ENCODE measurements at regions not wholly inside any gene's neighbourhood (a gene's known extent, or its start where the extent isn't known, plus 50 kb on each side); places are given as distances from the start of the nearest gene placed in this dataset.

GRCh38 chr17:79491006-79491405 is 119.8 kb downstream of the RBFOX3 start:
- Histone ChIP-seq H3K9ac (ENCODE audit: control insufficient read depth, extremely low read depth, insufficient read depth, low read length) (no peak overlapping the region), H3K9me1 (ENCODE audit: control insufficient read depth, extremely low read depth, insufficient read depth, low read length) (no peaks in the 10 kb centered on the region), H3K9me3 (ENCODE audit: control insufficient read depth, low read depth, low read length) (no peaks in the 10 kb centered on the region), H2AFZ (ENCODE audit: control insufficient read depth, low read length) (no peak overlapping the region), H3K4me1 (ENCODE audit: control insufficient read depth, extremely low read depth, insufficient read depth, low read length) (no peaks in the 10 kb centered on the region), H3K36me3 (ENCODE audit: control insufficient read depth in 2 of 2, extremely low read depth in 1 of 2, insufficient read depth in 2 of 2, low read length in 2 of 2) (no peaks in the 10 kb centered on the region), H3K27ac (ENCODE audit: control insufficient read depth, insufficient read depth, low read length) (no peak overlapping the region), H3K4me3 (ENCODE audit: control insufficient read depth in 2 of 3, extremely low read depth in 1 of 3, insufficient read depth in 2 of 3, low read depth in 1 of 3, low read length in 3 of 3) (no peak overlapping the region), H3K4me2 (ENCODE audit: control insufficient read depth, extremely low read depth, insufficient read depth, low read depth, low read length) (no peak overlapping the region), H4K20me1 (ENCODE audit: control insufficient read depth, extremely low read depth, insufficient read depth, low read length) (no peaks in the 10 kb centered on the region), H3K79me2 (ENCODE audit: control insufficient read depth, insufficient read depth, low read length) (no peaks in the 10 kb centered on the region), H3K27me3 (ENCODE audit: control insufficient read depth, extremely low read depth, insufficient read depth, low read length) (peaks cover 11% of the 10 kb centered on the region)
- no peak for TF ChIP-seq CTCF (optimal IDR thresholded peaks at IDR 0.05 in 1 of 3, IDR thresholded peaks at IDR 0.05 in 1 of 3, conservative IDR thresholded peaks at IDR 0.05 in 1 of 3; ENCODE audit: extremely low read depth in 1 of 3, insufficient read depth in 2 of 3, low read length in 3 of 3)
- TF ChIP-seq EZH2 (IDR thresholded peaks at IDR 0.05; ENCODE audit: low read length): no peak
- DNase-seq (ENCODE audit: low read depth, low spot score): no peak
- dilution Hi-C loops (cut with MboI; ENCODE audit: extremely low pct_ligation_motif_present, low sequenced_read_pairs): no loop called here
- FAIRE-seq: no peak

- no peak overlapping the region for H3K4me3 ChIP-seq (ENCODE audit: control insufficient read depth in 2 of 3, extremely low read depth in 1 of 3, insufficient read depth in 2 of 3, low read depth in 1 of 3, low read length in 3 of 3)
- TF ChIP-seq CTCF (optimal IDR thresholded peaks at IDR 0.05 in 1 of 3, IDR thresholded peaks at IDR 0.05 in 1 of 3, conservative IDR thresholded peaks at IDR 0.05 in 1 of 3; ENCODE audit: extremely low read depth in 1 of 3, insufficient read depth in 2 of 3, low read length in 3 of 3) (no peak), EZH2 (IDR thresholded peaks at IDR 0.05; ENCODE audit: low read length) (no peak)
- H3K27ac ChIP-seq (ENCODE audit: control insufficient read depth, insufficient read depth, low read length): no peak overlapping the region
- H3K27me3 ChIP-seq (ENCODE audit: control insufficient read depth, extremely low read depth, insufficient read depth, low read length): peaks cover 16% of the 10 kb centered on the region
- FAIRE-seq: no peak
- no peaks in the 10 kb centered on the region for H3K36me3 ChIP-seq (ENCODE audit: control insufficient read depth in 2 of 2, extremely low read depth in 1 of 2, insufficient read depth in 2 of 2, low read length in 2 of 2)
- H3K4me2 ChIP-seq (ENCODE audit: control insufficient read depth, extremely low read depth, insufficient read depth, low read depth, low read length): no peak overlapping the region
- no peaks in the 10 kb centered on the region for H3K9me3 ChIP-seq (ENCODE audit: control insufficient read depth, low read depth, low read length)
- H3K4me1 ChIP-seq (ENCODE audit: control insufficient read depth, extremely low read depth, insufficient read depth, low read length): no peaks in the 10 kb centered on the region
- H3K9ac ChIP-seq (ENCODE audit: control insufficient read depth, extremely low read depth, insufficient read depth, low read length): no peak overlapping the region
- no peak overlapping the region for H2AFZ ChIP-seq (ENCODE audit: control insufficient read depth, low read length)
- H3K9me1 ChIP-seq (ENCODE audit: control insufficient read depth, extremely low read depth, insufficient read depth, low read length): no peaks in the 10 kb centered on the region
- H4K20me1 ChIP-seq (ENCODE audit: control insufficient read depth, extremely low read depth, insufficient read depth, low read length): no peaks in the 10 kb centered on the region
- no peaks in the 10 kb centered on the region for H3K79me2 ChIP-seq (ENCODE audit: control insufficient read depth, insufficient read depth, low read length)
- dilution Hi-C loops (cut with MboI; ENCODE audit: extremely low pct_ligation_motif_present, low sequenced_read_pairs): no loop called here
- no peak for DNase-seq (ENCODE audit: low read depth, low spot score)
Measured at GRCh38 chr17:79490530-79490929, 120.3 kb downstream of the RBFOX3 start.

Measured in keratinocyte (primary cell).